ENCODE measurements at regions not wholly inside any gene's neighbourhood (a gene's known extent, or its start where the extent isn't known, plus 50 kb on each side); places are given as distances from the start of the nearest gene placed in this dataset.
"Not testable (repeated sequence)": the region's sequence is repeated elsewhere in the genome, so short reads cannot be mapped to it uniquely, and the experiment has no call there.

GRCh38 chr16:16463792-16464191, 84.9 kb downstream of the NPIPA7 start:
- TF ChIP-seq EZH2phosphoT487 (IDR thresholded peaks at IDR 0.05; ENCODE audit: low read length); CTCF (IDR thresholded peaks at IDR 0.05; ENCODE audit: low read length); EZH2 (optimal IDR thresholded peaks at IDR 0.05; ENCODE audit: low read depth, low read length): not testable (repeated sequence)
